KG1 (cell line): ENCODE measurements at regions not wholly inside any gene's neighbourhood (a gene's known extent, or its start where the extent isn't known, plus 50 kb on each side); places are given as distances from the start of the nearest gene placed in this dataset.
"Not testable (repeated sequence)": the region's sequence is repeated elsewhere in the genome, so short reads cannot be mapped to it uniquely, and the experiment has no call there.

Experiments
- DNase-seq: peaks from one replicate; lab custom pipeline; 2025; lab: John Stamatoyannopoulos, UW

DNA sequence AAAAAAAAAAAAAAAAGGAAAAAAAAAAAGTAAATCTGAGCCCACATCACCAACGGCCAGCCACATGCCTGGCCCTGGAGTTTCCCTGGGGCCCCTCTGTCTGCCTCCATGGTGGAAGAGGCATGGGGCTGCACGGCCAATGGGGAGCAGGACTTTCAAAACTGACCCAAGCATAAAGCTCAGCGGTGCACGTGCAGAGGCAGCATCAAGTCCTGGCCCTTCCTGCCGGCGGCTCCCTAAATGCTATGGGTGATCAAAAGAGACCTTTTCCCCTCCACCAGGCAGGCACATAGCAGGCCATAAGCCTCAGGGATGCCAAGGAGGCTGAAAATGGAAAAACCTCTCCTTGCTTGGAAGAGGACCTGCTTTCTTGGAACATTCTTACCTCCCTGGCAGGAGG is 94.3 kb downstream of the OAT start:
- DNase-seq = no peak

DNA sequence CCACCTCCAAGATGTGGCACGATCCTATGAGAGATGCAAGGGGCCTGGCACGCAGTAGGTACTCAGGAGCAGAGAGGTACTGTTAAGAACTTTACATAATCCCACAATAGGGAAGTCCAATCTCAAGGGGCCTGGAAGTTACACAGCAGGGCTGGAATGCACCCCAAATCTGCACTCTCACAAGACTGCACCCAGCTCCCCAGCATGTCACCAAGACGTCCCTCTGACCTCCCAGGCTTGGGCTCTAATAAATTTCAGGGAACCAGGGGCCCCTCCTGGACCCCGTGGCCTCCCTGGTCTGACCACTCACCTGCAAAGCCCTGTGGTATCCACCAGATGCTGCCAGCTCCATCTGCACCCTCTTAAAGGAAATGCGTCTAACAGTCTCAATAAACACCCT is 94.9 kb downstream of the OAT start:
- no peak for DNase-seq

DNA sequence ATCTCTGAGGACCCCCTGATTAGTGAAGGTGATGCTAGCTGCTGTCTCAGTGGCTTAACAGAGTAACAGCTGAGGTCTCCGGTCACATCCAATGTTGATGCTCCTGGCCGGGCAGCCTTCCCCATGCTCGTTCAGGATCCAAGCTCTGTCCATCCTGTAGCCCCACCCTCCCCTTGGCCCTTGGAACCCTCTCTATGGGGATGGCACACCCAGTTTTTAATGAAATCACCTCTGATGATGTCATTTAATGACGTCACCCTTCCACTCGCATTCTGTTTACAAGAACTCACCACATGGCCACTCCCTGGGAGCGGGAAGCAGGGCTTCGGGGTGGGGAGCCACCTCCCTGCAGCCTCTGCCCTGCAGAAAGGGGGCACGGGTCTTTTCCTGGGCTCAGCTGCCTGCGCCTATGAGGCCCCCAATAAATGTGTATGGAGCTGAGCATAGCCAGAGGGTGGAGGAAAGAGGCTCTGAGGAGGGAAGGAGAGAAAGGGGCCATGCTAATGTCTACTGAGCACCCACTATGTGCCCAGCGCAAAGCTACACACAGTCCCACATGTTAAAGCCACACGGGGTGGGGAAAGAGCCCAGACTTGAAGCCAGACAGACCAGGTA is 95.5 kb downstream of the OAT start:
- no peak for DNase-seq

DNA sequence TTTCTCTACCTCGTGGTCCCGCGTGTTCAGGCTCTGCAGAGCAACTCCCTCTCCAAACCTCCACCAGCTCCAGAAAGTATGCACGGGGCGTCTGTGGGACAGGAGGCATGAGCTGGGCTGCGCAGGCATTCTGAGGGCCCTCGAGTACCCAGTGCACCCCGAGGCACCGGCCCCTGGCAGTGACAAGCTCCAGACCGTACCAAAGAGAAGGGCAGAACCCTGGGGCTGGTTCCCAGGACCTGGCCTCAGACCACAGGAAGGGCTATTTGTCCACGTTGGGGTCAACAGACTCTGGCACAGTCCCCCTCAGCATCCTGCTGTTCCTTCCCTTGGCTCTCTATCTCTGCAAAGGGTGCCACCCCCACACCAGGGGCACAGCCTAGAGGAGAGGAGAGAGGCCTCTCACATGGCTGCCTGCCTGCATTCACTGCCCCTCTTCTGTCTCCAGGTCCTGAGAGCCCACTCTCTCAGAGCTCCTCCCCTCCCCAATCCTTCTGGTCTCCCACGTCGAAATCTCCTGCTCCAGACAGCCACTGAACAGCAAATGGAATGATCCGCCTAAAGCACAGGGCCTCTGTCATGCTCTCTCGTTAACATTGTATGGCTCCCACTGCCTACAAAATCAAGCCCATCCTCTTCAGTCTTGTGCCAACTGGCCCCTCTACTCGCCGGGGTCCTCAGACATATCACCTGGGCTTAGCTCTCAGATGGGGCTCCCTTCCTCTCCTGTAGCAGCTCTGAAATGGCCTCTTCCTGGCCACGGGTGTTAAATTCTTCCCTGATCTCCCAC is 96.3 kb downstream of the OAT start:
- no peak for DNase-seq

DNA sequence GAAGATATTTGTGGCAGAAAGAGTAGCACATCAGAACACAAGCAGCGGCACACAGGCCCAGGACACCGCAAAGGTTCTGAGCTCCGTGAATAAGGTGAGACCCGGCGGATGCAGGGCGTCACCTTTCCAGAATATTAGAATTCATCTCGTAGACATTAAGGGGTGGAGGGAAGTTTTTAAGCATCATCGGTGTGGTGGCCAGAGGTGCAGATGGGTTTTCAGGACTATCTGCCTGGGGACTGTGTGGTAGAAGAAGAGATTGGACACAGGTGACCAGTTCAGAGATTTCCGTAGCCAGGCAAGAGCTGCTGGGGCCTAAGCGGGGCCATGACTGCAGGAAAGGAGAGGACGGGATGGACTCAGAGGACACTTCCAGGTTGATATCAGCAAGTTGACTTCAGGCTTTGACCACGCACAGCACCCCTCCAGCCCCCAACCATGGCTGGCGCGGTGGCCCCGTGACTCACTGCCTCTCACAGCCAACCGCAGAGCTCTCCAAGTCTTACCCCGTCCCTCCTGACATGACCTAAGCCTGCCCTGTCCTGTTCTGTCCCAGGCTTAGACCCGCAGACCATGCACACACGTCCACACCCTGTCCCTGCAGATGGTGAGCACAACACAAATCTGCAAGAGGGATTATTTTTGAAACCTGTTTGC is 97.2 kb downstream of the OAT start:
- no peak for DNase-seq

DNA sequence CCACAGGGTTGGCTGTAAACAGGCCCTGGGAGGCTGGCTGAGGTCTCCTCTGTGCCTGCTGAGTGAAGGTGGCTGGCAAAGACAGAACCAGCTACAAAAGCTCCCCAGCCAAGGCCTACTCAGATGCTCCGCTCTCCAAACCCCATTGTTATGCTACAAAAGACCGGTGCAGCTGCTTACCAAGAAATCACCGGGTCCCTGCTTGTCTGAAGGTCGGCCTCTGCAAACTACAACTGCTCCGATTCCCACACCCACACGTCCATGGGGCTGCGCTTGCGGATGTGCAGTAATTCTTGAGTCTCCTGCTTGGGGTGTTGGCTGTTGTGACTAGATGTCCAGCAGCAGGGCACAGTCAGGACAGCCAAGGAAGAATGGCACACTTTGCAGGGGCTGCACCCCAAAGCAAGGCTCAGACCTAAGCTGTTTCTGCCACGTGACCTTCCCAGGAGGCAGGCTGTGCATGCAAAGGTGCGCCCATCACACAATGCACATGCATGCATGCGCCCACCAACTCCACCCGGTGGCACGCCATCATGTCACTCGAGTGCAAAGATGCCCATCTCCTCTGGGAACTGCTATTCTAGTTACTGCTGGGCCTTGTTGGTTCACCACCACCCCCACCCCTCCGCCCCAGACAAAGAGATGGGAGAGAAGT is 97.8 kb downstream of the OAT start:
- DNase-seq = no peak

DNA sequence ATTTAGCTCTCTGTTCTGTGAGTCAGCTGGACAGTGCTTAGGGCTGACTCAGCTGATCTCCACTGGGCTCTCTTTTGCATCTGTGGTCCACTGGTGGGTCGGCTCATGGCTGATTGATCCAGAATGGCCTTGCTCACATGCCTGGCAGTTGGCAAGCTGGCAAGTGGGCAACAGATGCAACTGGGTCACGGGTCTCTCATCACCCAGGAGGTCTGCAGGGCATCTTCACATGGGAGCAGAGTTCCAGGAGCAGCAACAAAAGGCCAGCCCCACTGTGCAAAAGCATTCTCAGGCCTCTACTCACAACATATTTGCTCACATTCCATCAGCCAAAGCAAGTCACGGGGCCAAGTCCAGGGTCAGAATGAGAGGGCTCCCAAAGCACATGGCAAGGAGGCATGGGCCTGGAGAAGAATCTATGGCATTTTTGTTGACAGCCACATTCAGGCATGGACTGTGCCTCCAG is 98.8 kb downstream of the OAT start:
- no peak for DNase-seq

DNA sequence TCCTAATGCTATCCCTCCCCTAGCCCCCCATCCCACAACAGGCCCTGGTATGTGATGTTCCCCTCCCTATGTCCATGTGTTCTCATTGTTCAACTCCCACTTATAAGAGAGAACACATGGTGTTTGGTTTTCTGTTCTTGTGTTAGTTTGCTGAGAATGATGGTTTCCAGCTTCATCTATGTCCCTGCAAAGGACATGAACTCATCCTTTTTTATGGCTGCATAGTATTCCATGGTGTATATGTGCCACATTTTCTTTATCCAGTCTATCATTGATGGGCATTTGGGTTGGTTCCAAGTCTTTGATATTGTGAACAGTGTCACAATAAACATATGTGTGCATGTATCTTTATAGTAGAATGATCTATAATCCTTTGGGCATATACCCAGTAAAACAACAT is 99.2 kb downstream of the OAT start:
- DNase-seq = not testable (repeated sequence)

DNA sequence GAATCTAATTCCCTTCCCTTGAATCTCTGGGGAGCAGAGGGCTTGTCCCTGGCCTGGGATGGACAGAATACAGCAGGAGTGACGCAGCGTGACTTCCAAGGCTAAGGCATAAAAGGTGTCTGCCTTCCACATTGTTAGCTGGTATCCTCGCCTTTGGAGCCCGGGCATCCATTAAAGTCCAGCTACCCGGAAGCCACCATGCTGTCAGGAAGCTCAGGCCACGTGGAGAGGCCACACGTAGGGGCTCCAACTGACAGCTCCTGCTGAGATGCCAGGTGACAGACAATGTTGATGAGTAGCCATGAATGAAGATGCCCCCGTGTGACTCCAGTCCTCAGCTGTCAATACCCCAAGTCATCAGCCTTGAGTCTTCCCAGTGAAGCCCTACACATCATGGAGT is 99.9 kb downstream of the OAT start:
- no peak for DNase-seq

DNA sequence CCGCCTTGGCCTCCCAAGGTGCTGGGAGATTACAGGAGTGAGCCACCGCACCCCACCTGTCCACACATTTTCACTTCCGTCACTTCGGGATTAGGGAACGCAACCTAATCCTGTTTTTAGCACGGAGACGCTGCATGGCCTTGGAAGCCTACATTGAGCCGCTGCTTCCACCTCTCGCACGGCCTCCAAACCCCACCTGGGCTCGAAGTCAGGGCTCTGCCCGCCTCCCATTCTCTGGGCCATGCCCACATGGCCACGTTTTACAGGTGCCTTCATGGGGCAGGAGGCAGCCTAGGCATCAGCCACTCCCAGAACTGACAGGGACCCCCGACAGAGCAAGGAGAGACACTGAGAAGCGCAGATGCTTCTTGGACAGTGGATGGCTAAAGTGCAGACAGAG is 100.6 kb downstream of the OAT start:
- DNase-seq = no peak

DNA sequence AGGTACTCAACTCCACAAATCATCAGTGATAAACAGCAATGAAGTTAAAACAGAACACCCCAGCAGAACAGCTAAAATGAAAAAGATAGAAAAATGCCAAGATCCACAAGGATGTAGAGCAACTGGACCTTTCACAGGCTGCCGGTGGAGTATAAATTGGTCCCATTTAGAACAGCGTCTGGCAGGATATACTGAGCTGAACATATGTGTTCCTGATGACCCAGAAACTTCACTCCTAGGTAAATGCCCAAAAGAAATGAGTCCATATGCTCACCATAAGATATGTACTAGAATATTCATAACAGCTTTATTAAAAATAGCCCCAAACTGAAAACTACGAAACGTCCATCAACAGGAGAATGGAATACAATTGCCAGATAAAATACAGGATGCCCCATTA is 102.4 kb downstream of the OAT start:
- DNase-seq = no peak

DNA sequence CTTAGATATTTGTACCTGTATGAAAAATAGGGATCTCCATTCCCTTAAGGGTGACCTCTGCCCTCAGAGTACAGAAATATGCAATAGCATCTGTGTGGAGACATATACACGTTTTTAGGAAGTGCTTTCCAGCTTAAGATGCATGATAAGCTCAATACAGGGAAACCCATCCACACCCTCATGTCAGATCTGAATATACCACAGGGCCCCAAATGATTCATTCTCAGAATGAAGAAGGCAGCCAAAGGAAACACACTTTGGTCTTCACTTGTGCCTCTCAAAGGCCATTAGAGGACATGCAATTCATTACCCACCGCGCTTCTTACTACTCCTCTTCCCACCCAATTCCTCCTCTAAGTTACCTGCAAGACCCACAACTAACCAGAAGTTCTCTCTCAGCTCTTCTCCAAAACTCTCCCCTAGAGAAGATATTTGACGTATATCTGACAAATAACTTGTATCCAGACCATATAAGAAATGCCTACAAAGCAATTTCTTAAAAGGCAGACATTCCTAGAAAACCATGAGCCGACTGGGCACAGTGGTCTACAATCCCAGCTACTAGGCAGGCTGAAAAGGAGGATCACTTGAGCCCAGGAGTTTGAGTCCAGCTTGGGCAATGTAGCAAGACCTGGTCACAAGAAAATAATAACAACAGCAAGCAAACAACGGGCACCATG is 103.0 kb downstream of the OAT start:
- no peak for DNase-seq

DNA sequence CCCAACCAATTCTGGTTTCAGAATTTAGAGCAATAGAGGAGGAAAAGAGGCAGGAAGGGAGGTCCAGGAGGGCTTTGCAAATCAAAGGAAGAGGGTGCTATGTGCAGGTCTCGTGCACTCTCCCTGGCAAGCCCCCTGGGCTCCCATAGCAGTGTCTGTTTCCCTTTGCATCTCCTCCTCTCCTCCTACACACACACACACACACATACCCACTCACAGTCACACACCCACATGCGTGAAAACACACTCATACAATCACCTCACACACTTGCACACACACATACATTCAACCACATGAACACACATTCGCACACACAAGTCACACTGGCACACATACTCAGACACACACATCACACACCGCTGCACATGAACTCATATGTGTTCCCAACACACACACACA is 105.3 kb downstream of the OAT start:
- no peak for DNase-seq

DNA sequence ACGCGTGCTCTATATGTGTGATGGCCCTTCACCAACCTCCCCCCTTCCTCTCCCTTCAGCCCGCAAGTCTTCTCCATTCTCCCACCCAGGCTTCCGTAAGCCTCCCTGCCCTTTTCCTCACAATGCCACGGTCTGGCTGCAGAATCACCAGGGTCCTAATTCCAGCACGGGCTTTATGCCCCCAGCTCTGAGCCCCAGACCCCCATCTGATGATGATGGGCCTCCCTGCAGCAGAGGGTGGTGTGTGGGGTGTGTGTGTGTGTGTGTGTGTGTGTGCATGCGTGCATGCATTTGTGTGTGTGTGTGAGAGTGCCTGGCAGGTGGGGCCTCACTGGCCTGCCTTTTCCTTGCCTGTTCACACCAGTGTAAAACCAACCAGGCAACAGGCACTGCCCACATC is 109.9 kb downstream of the OAT start:
- no peak for DNase-seq

DNA sequence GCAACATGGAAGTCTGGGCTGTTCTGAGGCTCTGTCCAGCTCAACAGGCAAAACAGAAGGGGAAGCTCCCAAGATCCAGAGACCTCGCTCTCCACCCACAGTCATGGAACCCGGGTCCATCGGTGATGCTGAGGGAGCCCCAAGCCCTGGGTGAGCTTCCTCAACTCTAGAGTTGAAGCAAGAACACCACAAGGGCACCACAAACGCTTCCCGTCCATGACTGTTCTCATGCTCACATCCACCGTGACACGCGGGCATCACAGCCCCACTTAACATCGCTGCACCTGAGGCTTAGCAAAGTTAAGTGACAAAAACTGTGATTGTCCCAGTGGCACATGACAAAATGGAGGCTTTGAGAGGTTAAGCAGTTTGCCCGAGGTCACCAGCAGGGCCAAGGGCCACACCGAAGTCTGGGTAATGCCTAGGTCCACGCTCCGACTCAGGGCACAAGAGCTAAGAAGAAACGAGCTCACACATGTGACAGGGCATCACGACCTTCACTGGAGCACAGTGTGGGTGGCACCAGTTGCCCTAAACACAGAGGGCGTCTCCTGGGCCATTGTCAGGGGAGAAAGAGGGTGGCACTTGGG is 110.6 kb downstream of the OAT start:
- no peak for DNase-seq

DNA sequence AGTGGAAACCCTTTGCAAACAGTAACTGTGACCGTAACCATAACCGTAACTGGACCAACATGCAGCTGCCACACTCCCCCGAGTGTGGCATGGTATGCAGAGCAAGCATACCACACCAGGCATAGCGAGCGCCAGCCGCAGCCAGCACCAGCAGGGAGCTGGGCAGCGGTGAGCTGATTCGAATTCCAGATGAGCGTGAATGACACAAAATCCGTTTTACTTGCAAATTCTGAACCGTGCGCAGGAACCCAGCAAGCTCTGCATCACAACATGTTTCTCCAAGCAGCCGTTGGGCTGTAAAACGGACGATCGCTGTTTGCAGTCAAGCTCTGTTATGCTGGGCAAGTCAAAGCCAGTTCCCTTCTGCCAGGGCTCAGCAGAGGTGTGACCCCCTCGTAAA is 111.1 kb downstream of the OAT start:
- no peak for DNase-seq

DNA sequence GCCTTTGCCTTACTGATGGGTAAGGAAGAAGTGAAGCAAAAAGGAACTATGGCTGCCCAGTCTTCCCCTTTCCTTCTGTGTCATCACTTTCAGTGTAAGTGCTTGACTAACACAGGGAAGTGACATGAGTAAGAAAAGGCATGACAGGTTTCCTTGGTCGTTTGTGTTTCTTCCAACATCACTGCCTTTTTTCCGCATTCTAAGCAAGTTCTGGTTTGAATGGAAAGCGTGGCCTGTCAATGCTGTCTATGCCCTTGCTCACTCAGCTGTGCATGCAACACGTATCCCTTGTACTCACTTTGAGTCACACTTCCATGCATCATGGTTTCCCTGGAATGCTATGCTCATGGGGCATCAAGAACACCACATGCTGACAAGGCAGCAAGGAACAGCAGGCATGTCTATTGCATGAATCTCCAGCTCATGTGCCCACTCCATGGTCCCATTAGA is 111.8 kb downstream of the OAT start:
- DNase-seq = no peak

DNA sequence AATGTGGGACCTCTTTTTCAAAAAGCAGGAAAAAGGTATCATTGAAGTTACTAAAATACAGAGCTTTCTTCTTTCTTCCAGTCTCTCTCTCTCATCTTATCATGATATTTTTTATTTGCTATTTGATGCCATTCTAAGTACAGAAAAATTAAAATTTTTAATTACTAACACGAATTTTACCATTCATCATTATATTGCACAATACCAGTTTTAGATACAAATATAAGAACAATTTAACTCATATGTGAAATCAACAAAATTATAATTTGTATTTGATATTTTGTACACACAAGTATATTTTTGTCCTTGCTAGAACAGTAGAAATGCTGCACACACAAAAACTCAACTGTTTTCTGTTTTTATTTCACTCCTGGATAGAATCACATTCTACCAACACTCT is 112.2 kb downstream of the OAT start:
- no peak for DNase-seq

DNA sequence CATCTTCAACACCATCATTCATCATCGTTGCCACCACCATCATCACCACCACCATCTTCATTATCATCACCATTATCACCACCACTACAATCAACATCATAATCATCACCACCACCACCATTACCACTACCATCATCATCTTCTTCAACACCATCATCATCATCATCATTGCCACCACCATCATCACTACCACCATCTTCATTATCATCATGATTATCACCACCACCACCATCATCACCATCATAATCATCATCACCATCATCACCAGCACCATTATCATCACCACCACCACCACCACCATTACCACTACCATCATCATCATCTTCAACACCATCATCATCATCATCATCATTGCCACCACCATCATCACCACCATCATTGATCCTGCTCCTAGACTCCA is 112.7 kb downstream of the OAT start:
- no peak for DNase-seq

DNA sequence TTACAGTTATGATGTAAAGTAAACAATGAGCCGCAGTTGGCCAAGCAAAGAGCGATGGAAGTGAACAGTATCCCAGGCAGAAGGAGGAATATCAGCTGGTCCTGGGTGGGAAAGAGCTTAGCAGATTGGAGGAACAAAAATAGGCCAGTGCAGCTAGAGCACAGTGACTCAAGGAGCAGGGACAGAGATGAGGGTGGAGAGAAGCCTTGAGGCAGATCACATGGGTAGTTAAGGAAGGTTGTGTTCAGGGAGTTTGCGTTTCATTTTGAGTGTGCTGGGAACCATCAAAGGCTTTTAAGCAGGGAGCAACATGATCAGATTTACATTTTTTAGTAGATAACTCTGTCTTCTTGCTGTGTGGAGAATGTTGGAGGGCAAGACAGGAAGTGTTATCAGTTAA is 113.6 kb downstream of the OAT start:
- DNase-seq = no peak

DNA sequence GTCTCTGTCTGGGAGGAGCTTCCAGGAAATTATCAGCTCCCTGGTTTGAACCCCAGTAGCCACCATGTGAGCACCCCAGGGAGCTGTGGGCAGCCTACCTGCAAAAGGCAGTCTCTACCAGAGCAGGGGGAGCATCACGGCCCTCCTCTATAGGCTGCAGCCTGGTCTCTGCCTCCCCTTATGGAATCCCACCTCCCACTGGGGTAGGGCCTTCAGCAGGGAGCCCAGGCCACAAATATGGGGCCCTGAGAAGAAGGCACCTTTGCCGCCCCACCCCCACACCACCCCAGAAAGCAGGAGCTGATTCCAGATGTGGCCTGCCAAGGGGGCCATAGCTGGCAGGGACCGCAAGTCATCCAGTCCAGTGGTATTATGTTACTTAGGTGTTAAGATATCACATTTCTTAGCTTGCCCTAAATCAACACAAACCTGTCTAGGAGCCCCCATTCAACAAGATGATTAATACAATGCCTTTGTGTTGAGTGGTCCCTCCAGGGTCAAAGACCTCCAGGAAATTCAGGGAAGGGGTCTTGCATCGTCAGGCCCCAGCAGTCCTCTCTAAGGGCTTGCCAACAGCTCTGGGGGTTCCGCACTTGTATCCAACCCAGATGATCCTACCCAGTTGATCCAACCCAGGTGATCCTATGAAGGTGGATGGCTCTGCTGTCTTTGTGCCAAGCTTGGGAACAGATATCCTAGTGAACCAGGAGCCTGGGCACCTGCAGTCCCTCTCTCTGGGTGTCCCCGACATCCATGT is 114.9 kb downstream of the OAT start:
- DNase-seq = no peak
